Esophagus squamous epithelium (tissue), 4 donors: ENCODE measurements at regions not wholly inside any gene's neighbourhood (a gene's known extent, or its start where the extent isn't known, plus 50 kb on each side); places are given as distances from the start of the nearest gene placed in this dataset.

ENCODE experiments used
- POLR2A ChIP-seq, 4 donors: fragments of 450-650 bp; IDR thresholded peaks; one replicate each; pipeline ENCODE4 v1.6.1; 2017; ENCODE audit warnings: antibody characterized with exemption in 4 of 4, mild to moderate bottlenecking in 4 of 4, moderate library complexity in 3 of 4
- TF ChIP-seq, protein P1 (sequence below), 6 experiments: fragments of 450-650 bp in 4 of 6; fragments of 200-600 bp in 2 of 6; sonication (generic) in 2 of 6; IDR thresholded peaks; one replicate each; pipeline ENCODE4 v1.5.1; 2016 to 2019; ENCODE audit warnings: antibody characterized with exemption in 6 of 6, mild to moderate bottlenecking in 4 of 6, moderate library complexity in 4 of 6

GRCh38 chr18:76579301-76579695, 84.3 kb upstream of the ZNF516 start:
- TF ChIP-seq, protein P1, sequence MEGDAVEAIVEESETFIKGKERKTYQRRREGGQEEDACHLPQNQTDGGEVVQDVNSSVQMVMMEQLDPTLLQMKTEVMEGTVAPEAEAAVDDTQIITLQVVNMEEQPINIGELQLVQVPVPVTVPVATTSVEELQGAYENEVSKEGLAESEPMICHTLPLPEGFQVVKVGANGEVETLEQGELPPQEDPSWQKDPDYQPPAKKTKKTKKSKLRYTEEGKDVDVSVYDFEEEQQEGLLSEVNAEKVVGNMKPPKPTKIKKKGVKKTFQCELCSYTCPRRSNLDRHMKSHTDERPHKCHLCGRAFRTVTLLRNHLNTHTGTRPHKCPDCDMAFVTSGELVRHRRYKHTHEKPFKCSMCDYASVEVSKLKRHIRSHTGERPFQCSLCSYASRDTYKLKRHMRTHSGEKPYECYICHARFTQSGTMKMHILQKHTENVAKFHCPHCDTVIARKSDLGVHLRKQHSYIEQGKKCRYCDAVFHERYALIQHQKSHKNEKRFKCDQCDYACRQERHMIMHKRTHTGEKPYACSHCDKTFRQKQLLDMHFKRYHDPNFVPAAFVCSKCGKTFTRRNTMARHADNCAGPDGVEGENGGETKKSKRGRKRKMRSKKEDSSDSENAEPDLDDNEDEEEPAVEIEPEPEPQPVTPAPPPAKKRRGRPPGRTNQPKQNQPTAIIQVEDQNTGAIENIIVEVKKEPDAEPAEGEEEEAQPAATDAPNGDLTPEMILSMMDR (IDR thresholded peaks at IDR 0.05), result no peak
- no peak for TF ChIP-seq POLR2A (IDR thresholded peaks at IDR 0.05)
